HCT116 (cell line): ENCODE measurements at regions not wholly inside any gene's neighbourhood (a gene's known extent, or its start where the extent isn't known, plus 50 kb on each side); places are given as distances from the start of the nearest gene placed in this dataset.

ENCODE experiments used
- ATAC-seq: fragments of 200-7000 bp; cut with Tn5 transposase; 2 replicates; pipeline ENCODE4 v1.9.1; 2020; ENCODE audit warnings: mild to moderate bottlenecking, moderate library complexity
- BruUV-seq: library from RNA; stranded (reverse); fragments of 400-500 nt; replicated peaks from 2 replicates; lab custom pipeline; 2021; lab: Mats Ljungman, UMichigan
- CTCF ChIA-PET: fragments of 300-600 bp; sonication (Branson Sonifier 250); formaldehyde crosslinking; loops from one replicate; lab custom pipeline; 2021; ENCODE audit warnings: antibody characterized with exemption; lab: Charles Lee
- POLR2A ChIA-PET: fragments of 300-600, 350-600 bp; sonication (Branson Sonifier 250); formaldehyde crosslinking; loops from one replicate; lab custom pipeline; 2021; ENCODE audit warnings: antibody characterized with exemption; lab: Charles Lee
- RAD21 ChIA-PET, 2 experiments: fragments of 300-600 bp; sonication (Branson Sonifier 250); formaldehyde crosslinking; loops; one replicate each; lab custom pipeline; 2023; ENCODE audit warnings: low total read pairs in 2 of 2; ENCODE audit not compliant: uncharacterized antibody in 2 of 2, unreplicated experiment in 2 of 2, low non-redundant PET in 1 of 2; lab: Charles Lee
- DNase-seq: peaks from one replicate; pipeline ENCODE4 v3.0.0-alpha.2; 2010; ENCODE audit warnings: low read depth, low spot score
- H2AFZ ChIP-seq: fragments of 200-600 bp; shearing (Covaris generic), sonication (generic); 2 replicates; pipeline ENCODE4 v1.6.1; 2017; ENCODE audit warnings: low read depth, mixed run types, mixed read lengths, antibody characterized with exemption, low read length; ENCODE audit not compliant: poor library complexity, severe bottlenecking
- H3K27ac ChIP-seq: 2 replicates; pipeline ENCODE4 v1.5.1; 2012; ENCODE audit warnings: low read depth, low read length
- H3K27me3 ChIP-seq: fragments of 200-600 bp; sonication (generic); 2 replicates; pipeline ENCODE4 v1.6.1; 2016; ENCODE audit warnings: mixed run types, low read length, mixed read lengths; ENCODE audit not compliant: insufficient read depth
- H3K36me3 ChIP-seq, 2 experiments: fragments of 200-500 bp in 1 of 2; fragments of 200-600 bp in 1 of 2; sonication (Bioruptor generic) in 1 of 2; sonication (generic) in 1 of 2; 2 replicates each; pipeline versions ENCODE4 v1.5.1 to v1.6.1; 2014 to 2016; ENCODE audit warnings: low read length in 2 of 2, inconsistent platforms in 1 of 2, mixed read lengths in 1 of 2, mixed run types in 1 of 2; ENCODE audit not compliant: insufficient read depth in 2 of 2, control insufficient read depth in 1 of 2
- H3K4me1 ChIP-seq, 2 experiments: fragments of 200-600 bp in 1 of 2; sonication (generic) in 1 of 2; 2 replicates each; pipeline versions ENCODE4 v1.5.1 to v1.6.1; 2012 to 2017; ENCODE audit warnings: low read length in 2 of 2, inconsistent platforms in 1 of 2, mild to moderate bottlenecking in 1 of 2, mixed read lengths in 1 of 2, mixed run types in 1 of 2, moderate library complexity in 1 of 2; ENCODE audit not compliant: insufficient read depth in 2 of 2, control insufficient read depth in 1 of 2
- H3K4me2 ChIP-seq: fragments of 200-600 bp; sonication (generic); 2 replicates; pipeline ENCODE4 v1.6.1; 2017; ENCODE audit warnings: mixed run types, low read length, mixed read lengths
- H3K4me3 ChIP-seq, 2 experiments: fragments of 200-600 bp in 1 of 2; sonication (generic) in 1 of 2; replicated peaks in 1 of 2; 2 replicates each; pipeline ENCODE4 v1.5.1; 2011 to 2016; ENCODE audit warnings: low read length in 2 of 2, control low read depth in 1 of 2, low read depth in 1 of 2, mild to moderate bottlenecking in 1 of 2, mixed read lengths in 1 of 2, mixed run types in 1 of 2
- H3K79me2 ChIP-seq: fragments of 200-600 bp; sonication (generic); 2 replicates; pipeline ENCODE4 v1.6.1; 2017; ENCODE audit warnings: mild to moderate bottlenecking, mixed run types, low read length, moderate library complexity, mixed read lengths; ENCODE audit not compliant: insufficient read depth
- H3K9ac ChIP-seq: fragments of 200-600 bp; sonication (generic); 2 replicates; pipeline ENCODE4 v1.6.1; 2016; ENCODE audit warnings: low read length, mixed read lengths
- H3K9me2 ChIP-seq: fragments of 200-600 bp; sonication (generic), shearing (Covaris generic); 2 replicates; pipeline ENCODE4 v1.6.1; 2017; ENCODE audit warnings: mixed run types, mild to moderate bottlenecking, moderate library complexity; ENCODE audit not compliant: insufficient read depth
- H3K9me3 ChIP-seq, 2 experiments: fragments of 200-500 bp in 1 of 2; fragments of 200-600 bp in 1 of 2; sonication (Bioruptor generic) in 1 of 2; sonication (generic) in 1 of 2; 2 replicates each; pipeline ENCODE4 v1.6.1; 2014 to 2017; ENCODE audit warnings: low read length in 2 of 2, mixed read lengths in 2 of 2, inconsistent platforms in 1 of 2, low read depth in 1 of 2, mild to moderate bottlenecking in 1 of 2, mixed run types in 1 of 2, moderate library complexity in 1 of 2; ENCODE audit not compliant: control insufficient read depth in 1 of 2, insufficient read depth in 1 of 2
- H4K20me1 ChIP-seq: fragments of 200-600 bp; sonication (generic), shearing (Covaris generic); 2 replicates; pipeline ENCODE4 v1.6.1; 2017; ENCODE audit warnings: mixed run types, mild to moderate bottlenecking, moderate library complexity; ENCODE audit not compliant: insufficient read depth
- ELF1 ChIP-seq: IDR thresholded peaks from 2 replicates; pipeline ENCODE4 v1.6.1; 2012; ENCODE audit warnings: low read depth, borderline replicate concordance
- EZH2 ChIP-seq: fragments of 200-600 bp; sonication (generic); IDR thresholded peaks from 2 replicates; pipeline ENCODE4 v1.6.1; 2017; ENCODE audit warnings: antibody characterized with exemption, mixed run types
- FOSL1 ChIP-seq: IDR thresholded peaks from 2 replicates; pipeline ENCODE4 v1.6.1; 2012; ENCODE audit warnings: low read depth
- JUND ChIP-seq: IDR thresholded peaks from 2 replicates; pipeline ENCODE4 v1.6.1; 2012
- MAX ChIP-seq: IDR thresholded peaks from 2 replicates; pipeline ENCODE4 v1.6.1; 2012
- POLR2A ChIP-seq: IDR thresholded peaks from 2 replicates; pipeline ENCODE4 v1.7.0; 2011; ENCODE audit warnings: borderline replicate concordance; ENCODE audit not compliant: insufficient read depth, insufficient read length; ENCODE audit errors: extremely low read depth
- POLR2AphosphoS5 ChIP-seq: IDR thresholded peaks from 2 replicates; pipeline ENCODE4 v1.6.1; 2011; ENCODE audit warnings: mild to moderate bottlenecking, low read depth, low read length, moderate library complexity
- SIN3A ChIP-seq: IDR thresholded peaks from 2 replicates; pipeline ENCODE4 v1.6.1; 2012; ENCODE audit warnings: low read depth
- SP1 ChIP-seq: IDR thresholded peaks from 2 replicates; pipeline ENCODE4 v1.6.1; 2012; ENCODE audit warnings: low read depth
- SRF ChIP-seq: IDR thresholded peaks from 2 replicates; pipeline ENCODE4 v1.6.1; 2012; ENCODE audit warnings: low read depth
- TCF7L2 ChIP-seq: IDR thresholded peaks from 2 replicates; pipeline ENCODE4 v1.7.0; 2011; ENCODE audit warnings: borderline replicate concordance, inconsistent platforms; ENCODE audit not compliant: insufficient read depth, insufficient read length; ENCODE audit errors: extremely low read depth
- ZFX ChIP-seq: fragments of 450-650 bp; IDR thresholded peaks from 2 replicates; pipeline ENCODE4 v1.6.1; 2017
- ZNF274 ChIP-seq: fragments of 200-500 bp; sonication (Bioruptor generic); IDR thresholded peaks from 2 replicates; pipeline ENCODE4 v1.6.1; 2014; ENCODE audit warnings: mild to moderate bottlenecking, low read depth, low read length, inconsistent platforms
- intact Hi-C: fragments of 100-400 bp; cut with micrococcal nuclease; formaldehyde crosslinking; loops from 2 replicates; pipeline ENCODE4 v1.10.0; 2022
- TF ChIP-seq, protein P1 (sequence below): IDR thresholded peaks from 2 replicates; pipeline ENCODE4 v1.6.1; 2011; ENCODE audit warnings: mild to moderate bottlenecking, low read length, moderate library complexity; ENCODE audit not compliant: insufficient replicate concordance; ENCODE audit errors: extremely low read depth
- TF ChIP-seq, protein P2 (sequence below), 3 experiments: fragments of 200-600 bp in 1 of 3; sonication (generic) in 1 of 3; IDR thresholded peaks in 2 of 3; conservative IDR thresholded peaks in 1 of 3; 2 replicates each; pipeline ENCODE4 v1.5.1; 2012 to 2017; ENCODE audit warnings: low read depth in 2 of 3, low read length in 2 of 3, antibody characterized with exemption in 1 of 3, borderline replicate concordance in 1 of 3, control low read depth in 1 of 3, mild to moderate bottlenecking in 1 of 3, mixed read lengths in 1 of 3, mixed run types in 1 of 3, moderate library complexity in 1 of 3; ENCODE audit not compliant: insufficient read depth in 1 of 3
- TF ChIP-seq, protein P3 (sequence below): IDR thresholded peaks from 2 replicates; pipeline ENCODE4 v1.6.1; 2012

- H3K36me3 ChIP-seq = no peaks in the 10 kb centered on the region
- ATAC-seq (no peak), DNase-seq (no peak)
- H3K9ac ChIP-seq = no peak overlapping the region
- no peak overlapping the region for H3K4me2 ChIP-seq
- no peak overlapping the region for H2AFZ ChIP-seq
- no TSS peak for BruUV-seq
- no peak overlapping the region for H3K27ac ChIP-seq
- CTCF ChIA-PET = no interaction called here
- H4K20me1 ChIP-seq = no peaks in the 10 kb centered on the region
- RAD21 ChIA-PET = no interaction called here
- H3K9me3 ChIP-seq = peaks cover 10 to 12% of the 10 kb centered on the region in 2 experiments; a peak in 3 of 4 replicates
- intact Hi-C loops = no loop called here
- POLR2A ChIA-PET = no interaction called here
- no peak overlapping the region for H3K4me3 ChIP-seq
- no peaks in the 10 kb centered on the region for H3K79me2 ChIP-seq
- H3K9me2 ChIP-seq = no peaks in the 10 kb centered on the region
- H3K27me3 ChIP-seq = no peaks in the 10 kb centered on the region
- TF ChIP-seq JUND (no peak), SIN3A (no peak), TCF7L2 (no peak), ZFX (no peak), ELF1 (no peak), POLR2AphosphoS5 (no peak), MAX (no peak), ZNF274 (no peak), EZH2 (no peak), SP1 (no peak), POLR2A (no peak), SRF (no peak), FOSL1 (no peak)
- TF ChIP-seq, protein P1, sequence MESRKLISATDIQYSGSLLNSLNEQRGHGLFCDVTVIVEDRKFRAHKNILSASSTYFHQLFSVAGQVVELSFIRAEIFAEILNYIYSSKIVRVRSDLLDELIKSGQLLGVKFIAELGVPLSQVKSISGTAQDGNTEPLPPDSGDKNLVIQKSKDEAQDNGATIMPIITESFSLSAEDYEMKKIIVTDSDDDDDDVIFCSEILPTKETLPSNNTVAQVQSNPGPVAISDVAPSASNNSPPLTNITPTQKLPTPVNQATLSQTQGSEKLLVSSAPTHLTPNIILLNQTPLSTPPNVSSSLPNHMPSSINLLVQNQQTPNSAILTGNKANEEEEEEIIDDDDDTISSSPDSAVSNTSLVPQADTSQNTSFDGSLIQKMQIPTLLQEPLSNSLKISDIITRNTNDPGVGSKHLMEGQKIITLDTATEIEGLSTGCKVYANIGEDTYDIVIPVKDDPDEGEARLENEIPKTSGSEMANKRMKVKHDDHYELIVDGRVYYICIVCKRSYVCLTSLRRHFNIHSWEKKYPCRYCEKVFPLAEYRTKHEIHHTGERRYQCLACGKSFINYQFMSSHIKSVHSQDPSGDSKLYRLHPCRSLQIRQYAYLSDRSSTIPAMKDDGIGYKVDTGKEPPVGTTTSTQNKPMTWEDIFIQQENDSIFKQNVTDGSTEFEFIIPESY = no peak
- TF ChIP-seq, protein P2, sequence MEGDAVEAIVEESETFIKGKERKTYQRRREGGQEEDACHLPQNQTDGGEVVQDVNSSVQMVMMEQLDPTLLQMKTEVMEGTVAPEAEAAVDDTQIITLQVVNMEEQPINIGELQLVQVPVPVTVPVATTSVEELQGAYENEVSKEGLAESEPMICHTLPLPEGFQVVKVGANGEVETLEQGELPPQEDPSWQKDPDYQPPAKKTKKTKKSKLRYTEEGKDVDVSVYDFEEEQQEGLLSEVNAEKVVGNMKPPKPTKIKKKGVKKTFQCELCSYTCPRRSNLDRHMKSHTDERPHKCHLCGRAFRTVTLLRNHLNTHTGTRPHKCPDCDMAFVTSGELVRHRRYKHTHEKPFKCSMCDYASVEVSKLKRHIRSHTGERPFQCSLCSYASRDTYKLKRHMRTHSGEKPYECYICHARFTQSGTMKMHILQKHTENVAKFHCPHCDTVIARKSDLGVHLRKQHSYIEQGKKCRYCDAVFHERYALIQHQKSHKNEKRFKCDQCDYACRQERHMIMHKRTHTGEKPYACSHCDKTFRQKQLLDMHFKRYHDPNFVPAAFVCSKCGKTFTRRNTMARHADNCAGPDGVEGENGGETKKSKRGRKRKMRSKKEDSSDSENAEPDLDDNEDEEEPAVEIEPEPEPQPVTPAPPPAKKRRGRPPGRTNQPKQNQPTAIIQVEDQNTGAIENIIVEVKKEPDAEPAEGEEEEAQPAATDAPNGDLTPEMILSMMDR (IDR thresholded peaks at IDR 0.05 in 2 of 3, conservative IDR thresholded peaks at IDR 0.05 in 1 of 3; ENCODE audit: borderline replicate concordance in 1 of 3, insufficient read depth in 1 of 3, low read depth in 2 of 3, low read length in 2 of 3) = no peak
- TF ChIP-seq, protein P3, sequence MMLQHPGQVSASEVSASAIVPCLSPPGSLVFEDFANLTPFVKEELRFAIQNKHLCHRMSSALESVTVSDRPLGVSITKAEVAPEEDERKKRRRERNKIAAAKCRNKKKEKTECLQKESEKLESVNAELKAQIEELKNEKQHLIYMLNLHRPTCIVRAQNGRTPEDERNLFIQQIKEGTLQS = no peak
- no peaks in the 10 kb centered on the region for H3K4me1 ChIP-seq
Observed at GRCh38 chr10:1814556-1814955, 77.2 kb upstream of the ADARB2 start.
